Keratinocyte (primary cell): ENCODE measurements at regions not wholly inside any gene's neighbourhood (a gene's known extent, or its start where the extent isn't known, plus 50 kb on each side); places are given as distances from the start of the nearest gene placed in this dataset.

Experiments used
- DNase-seq: peaks from one replicate; pipeline ENCODE4 v3.0.0-alpha.2; 2011; ENCODE audit warnings: low read depth, missing footprints, low spot score
- FAIRE-seq: peaks from 2 replicates; lab custom pipeline; 2011; peaks lifted over from hg19 to GRCh38; lab: Jason Lieb, UNC
- H2AFZ ChIP-seq: 2 replicates; pipeline ENCODE4 v1.6.0; 2012; ENCODE audit warnings: low read length, control low read depth, inconsistent platforms; ENCODE audit not compliant: control insufficient read depth
- H3K27ac ChIP-seq: 2 replicates; pipeline ENCODE4 v1.5.1; 2011; ENCODE audit warnings: low read length; ENCODE audit not compliant: control insufficient read depth, insufficient read depth
- H3K27me3 ChIP-seq: 3 replicates; pipeline ENCODE4 v1.6.0; 2011; ENCODE audit warnings: low read length; ENCODE audit not compliant: control insufficient read depth, insufficient read depth; ENCODE audit errors: extremely low read depth
- H3K36me3 ChIP-seq, 2 experiments: 2 replicates in 1 of 2; 3 replicates in 1 of 2; pipeline ENCODE4 v1.5.1; 2011; ENCODE audit warnings: low read length in 2 of 2, mild to moderate bottlenecking in 1 of 2; ENCODE audit not compliant: control insufficient read depth in 2 of 2, insufficient read depth in 2 of 2; ENCODE audit errors: extremely low read depth in 1 of 2
- H3K4me1 ChIP-seq: 3 replicates; pipeline ENCODE4 v1.5.1; 2011; ENCODE audit warnings: low read length; ENCODE audit not compliant: control insufficient read depth, insufficient read depth; ENCODE audit errors: extremely low read depth
- H3K4me2 ChIP-seq: 3 replicates; pipeline ENCODE4 v1.6.0; 2011; ENCODE audit warnings: low read depth, low read length; ENCODE audit not compliant: control insufficient read depth, insufficient read depth; ENCODE audit errors: extremely low read depth
- H3K4me3 ChIP-seq, 3 experiments: fragments of 200-600 bp in 1 of 3; sonication (generic) in 1 of 3; 2 replicates in 2 of 3; 3 replicates in 1 of 3; pipeline ENCODE4 v1.5.1; 2011 to 2016; ENCODE audit warnings: low read length in 3 of 3, mild to moderate bottlenecking in 3 of 3, control low read depth in 2 of 3, inconsistent platforms in 1 of 3, low read depth in 1 of 3, mixed read lengths in 1 of 3, mixed run types in 1 of 3, moderate library complexity in 1 of 3; ENCODE audit not compliant: control insufficient read depth in 2 of 3, insufficient read depth in 2 of 3; ENCODE audit errors: extremely low read depth in 1 of 3
- H3K79me2 ChIP-seq: 2 replicates; pipeline ENCODE4 v1.6.0; 2012; ENCODE audit warnings: low read length; ENCODE audit not compliant: control insufficient read depth, insufficient read depth
- H3K9ac ChIP-seq: 3 replicates; pipeline ENCODE4 v1.6.0; 2011; ENCODE audit warnings: low read length; ENCODE audit not compliant: control insufficient read depth, insufficient read depth; ENCODE audit errors: extremely low read depth
- H3K9me1 ChIP-seq: 3 replicates; pipeline ENCODE4 v1.6.0; 2011; ENCODE audit warnings: low read length; ENCODE audit not compliant: control insufficient read depth, insufficient read depth; ENCODE audit errors: extremely low read depth
- H3K9me3 ChIP-seq: 2 replicates; pipeline ENCODE4 v1.5.1; 2012; ENCODE audit warnings: low read depth, low read length; ENCODE audit not compliant: control insufficient read depth
- H4K20me1 ChIP-seq: 3 replicates; pipeline ENCODE4 v1.6.0; 2011; ENCODE audit warnings: low read length; ENCODE audit not compliant: control insufficient read depth, insufficient read depth; ENCODE audit errors: extremely low read depth
- CTCF ChIP-seq, 3 experiments: IDR thresholded peaks in 1 of 3; conservative IDR thresholded peaks in 1 of 3; optimal IDR thresholded peaks in 1 of 3; 2 replicates in 2 of 3; 3 replicates in 1 of 3; pipeline versions ENCODE3 to v1.5.1; 2011; ENCODE audit warnings: low read length in 3 of 3, mild to moderate bottlenecking in 3 of 3, moderate library complexity in 2 of 3, control low read depth in 1 of 3, inconsistent platforms in 1 of 3; ENCODE audit not compliant: insufficient read depth in 2 of 3; ENCODE audit errors: extremely low read depth in 1 of 3
- EZH2 ChIP-seq: IDR thresholded peaks from one replicate; pipeline ENCODE4 v1.6.1; 2012; ENCODE audit warnings: inconsistent platforms, mild to moderate bottlenecking, low read length, moderate library complexity
- dilution Hi-C: fragments of 300-500 bp; cut with MboI; formaldehyde crosslinking; loops from one replicate; pipeline ENCODE4 v1.7.0; 2020; ENCODE audit warnings: low sequenced_read_pairs; ENCODE audit not compliant: extremely low pct_ligation_motif_present

- FAIRE-seq (no peak), DNase-seq (no peak)
- dilution Hi-C loops: no loop called here
- Histone ChIP-seq H3K4me3 (no peak overlapping the region), H3K9me3 (no peaks in the 10 kb centered on the region), H4K20me1 (no peaks in the 10 kb centered on the region), H3K4me1 (no peaks in the 10 kb centered on the region), H3K9me1 (no peaks in the 10 kb centered on the region), H3K27me3 (no peaks in the 10 kb centered on the region), H3K4me2 (no peak overlapping the region), H3K27ac (no peak overlapping the region), H2AFZ (no peak overlapping the region), H3K9ac (no peak overlapping the region), H3K79me2 (no peaks in the 10 kb centered on the region), H3K36me3 (no peaks in the 10 kb centered on the region)
- TF ChIP-seq CTCF (optimal IDR thresholded peaks at IDR 0.05 in 1 of 3, IDR thresholded peaks at IDR 0.05 in 1 of 3, conservative IDR thresholded peaks at IDR 0.05 in 1 of 3; ENCODE audit: extremely low read depth in 1 of 3, insufficient read depth in 2 of 3, low read length in 3 of 3): no peak
- TF ChIP-seq EZH2: no peak
Observed at GRCh38 chr10:128574581-128575210, 448.5 kb upstream of the MKI67 start.

GRCh38 chr10:128575761-128576160, 449.5 kb upstream of the MKI67 start:
- no peaks in the 10 kb centered on the region for H3K9me3 ChIP-seq
- FAIRE-seq (no peak), DNase-seq (no peak)
- H2AFZ ChIP-seq: no peak overlapping the region
- no peaks in the 10 kb centered on the region for H3K27me3 ChIP-seq
- no peak overlapping the region for H3K27ac ChIP-seq
- H3K79me2 ChIP-seq: no peaks in the 10 kb centered on the region
- no peak overlapping the region for H3K4me2 ChIP-seq
- H4K20me1 ChIP-seq: no peaks in the 10 kb centered on the region
- no peaks in the 10 kb centered on the region for H3K36me3 ChIP-seq
- TF ChIP-seq CTCF (optimal IDR thresholded peaks at IDR 0.05 in 1 of 3, IDR thresholded peaks at IDR 0.05 in 1 of 3, conservative IDR thresholded peaks at IDR 0.05 in 1 of 3; ENCODE audit: extremely low read depth in 1 of 3, insufficient read depth in 2 of 3, low read length in 3 of 3) (no peak), EZH2 (no peak)
- no peaks in the 10 kb centered on the region for H3K9me1 ChIP-seq
- no peak overlapping the region for H3K9ac ChIP-seq
- H3K4me1 ChIP-seq: no peaks in the 10 kb centered on the region
- H3K4me3 ChIP-seq: no peak overlapping the region
- dilution Hi-C loops: no loop called here
